ENCODE measurements at regions not wholly inside any gene's neighbourhood (a gene's known extent, or its start where the extent isn't known, plus 50 kb on each side); places are given as distances from the start of the nearest gene placed in this dataset.

- no peaks in the 10 kb centered on the region for H3K36me3 ChIP-seq (replicated peaks in 1 of 2; ENCODE audit: control insufficient read depth in 1 of 2, insufficient read depth in 2 of 2, low read length in 2 of 2)
- TF ChIP-seq, protein P1, sequence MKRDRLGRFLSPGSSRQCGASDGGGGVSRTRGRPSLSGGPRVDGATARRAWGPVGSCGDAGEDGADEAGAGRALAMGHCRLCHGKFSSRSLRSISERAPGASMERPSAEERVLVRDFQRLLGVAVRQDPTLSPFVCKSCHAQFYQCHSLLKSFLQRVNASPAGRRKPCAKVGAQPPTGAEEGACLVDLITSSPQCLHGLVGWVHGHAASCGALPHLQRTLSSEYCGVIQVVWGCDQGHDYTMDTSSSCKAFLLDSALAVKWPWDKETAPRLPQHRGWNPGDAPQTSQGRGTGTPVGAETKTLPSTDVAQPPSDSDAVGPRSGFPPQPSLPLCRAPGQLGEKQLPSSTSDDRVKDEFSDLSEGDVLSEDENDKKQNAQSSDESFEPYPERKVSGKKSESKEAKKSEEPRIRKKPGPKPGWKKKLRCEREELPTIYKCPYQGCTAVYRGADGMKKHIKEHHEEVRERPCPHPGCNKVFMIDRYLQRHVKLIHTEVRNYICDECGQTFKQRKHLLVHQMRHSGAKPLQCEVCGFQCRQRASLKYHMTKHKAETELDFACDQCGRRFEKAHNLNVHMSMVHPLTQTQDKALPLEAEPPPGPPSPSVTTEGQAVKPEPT (CRISPR knock-in tag; IDR thresholded peaks at IDR 0.05; ENCODE audit: low read depth) = no peak
- TF ChIP-seq TFAP4 (IDR thresholded peaks at IDR 0.05; ENCODE audit: borderline replicate concordance, low read depth) = no peak
- no peak for TF ChIP-seq KAT7 (CRISPR knock-in tag; IDR thresholded peaks at IDR 0.05; ENCODE audit: borderline replicate concordance)
- no peak for TF ChIP-seq RCOR2 (CRISPR knock-in tag; IDR thresholded peaks at IDR 0.05)
- TF ChIP-seq, protein P2, sequence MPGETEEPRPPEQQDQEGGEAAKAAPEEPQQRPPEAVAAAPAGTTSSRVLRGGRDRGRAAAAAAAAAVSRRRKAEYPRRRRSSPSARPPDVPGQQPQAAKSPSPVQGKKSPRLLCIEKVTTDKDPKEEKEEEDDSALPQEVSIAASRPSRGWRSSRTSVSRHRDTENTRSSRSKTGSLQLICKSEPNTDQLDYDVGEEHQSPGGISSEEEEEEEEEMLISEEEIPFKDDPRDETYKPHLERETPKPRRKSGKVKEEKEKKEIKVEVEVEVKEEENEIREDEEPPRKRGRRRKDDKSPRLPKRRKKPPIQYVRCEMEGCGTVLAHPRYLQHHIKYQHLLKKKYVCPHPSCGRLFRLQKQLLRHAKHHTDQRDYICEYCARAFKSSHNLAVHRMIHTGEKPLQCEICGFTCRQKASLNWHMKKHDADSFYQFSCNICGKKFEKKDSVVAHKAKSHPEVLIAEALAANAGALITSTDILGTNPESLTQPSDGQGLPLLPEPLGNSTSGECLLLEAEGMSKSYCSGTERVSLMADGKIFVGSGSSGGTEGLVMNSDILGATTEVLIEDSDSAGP (CRISPR knock-in tag; IDR thresholded peaks at IDR 0.05; ENCODE audit: borderline replicate concordance) = no peak
- TF ChIP-seq ZKSCAN1 (IDR thresholded peaks at IDR 0.05; ENCODE audit: low read length) = no peak
- TF ChIP-seq IRX3 (CRISPR knock-in tag; IDR thresholded peaks at IDR 0.05; ENCODE audit: borderline replicate concordance, low read depth) = no peak
- no peak for TF ChIP-seq PATZ1 (CRISPR knock-in tag; IDR thresholded peaks at IDR 0.05)
- no peak for TF ChIP-seq TBX2 (CRISPR knock-in tag; IDR thresholded peaks at IDR 0.05; ENCODE audit: borderline replicate concordance)
- H2AFZ ChIP-seq (ENCODE audit: low read length) = no peak overlapping the region
- BruUV-seq (replicated peaks) = no TSS peak
- H3K27ac ChIP-seq (ENCODE audit: extremely low read length, insufficient read depth, low read length) = no peak overlapping the region
- WGBS (ENCODE audit: low lambda C conversion rate) = 50% methylated on average over 13 of the region's 51 CpGs
- H3K9me3 ChIP-seq (ENCODE audit: low read length) = peaks cover 84% of the 10 kb centered on the region
- in situ Hi-C loops (cut with HindIII; ENCODE audit: extremely low pct_ligation_motif_present, low pct_unique_long_range_greater_than_20kb) (no loop called here), intact Hi-C loops (cut with micrococcal nuclease; ENCODE audit: unreplicated experiment) (no loop called here)
- H3K9ac ChIP-seq (ENCODE audit: insufficient read depth, low read depth, low read length) = no peak overlapping the region
- FAIRE-seq (no peak), DNase-seq (ENCODE audit: low spot score) (no peak), ATAC-seq (no peak)
- no peaks in the 10 kb centered on the region for H3K79me2 ChIP-seq (ENCODE audit: insufficient read depth, low read length)
- ChIA-PET POLR2A (no interaction called here), CTCF (ENCODE audit: low intra/inter-chr PET ratio, low total read pairs) (no interaction called here)
- H3K4me2 ChIP-seq (ENCODE audit: low read depth, low read length) = no peak overlapping the region
- H4K20me1 ChIP-seq (ENCODE audit: insufficient read depth, low read length) = no peaks in the 10 kb centered on the region
- no peaks in the 10 kb centered on the region for H3K27me3 ChIP-seq (ENCODE audit: control insufficient read depth in 1 of 2, insufficient read depth in 2 of 2, low read length in 2 of 2)
- no peak overlapping the region for H3K4me3 ChIP-seq (replicated peaks in 1 of 3; ENCODE audit: insufficient read depth in 1 of 3, low read depth in 2 of 3, low read length in 3 of 3)
- H3K4me1 ChIP-seq (ENCODE audit: insufficient read depth, low read length) = no peaks in the 10 kb centered on the region
Observed at GRCh38 chr3:535566-536416, 339.2 kb downstream of the CHL1 start.

Measured in HepG2 (cell line).